Activated gamma-delta T cell treated with Interleukin-2 at 50 U/mL for 16 hours (primary cell): ENCODE measurements at regions not wholly inside any gene's neighbourhood (a gene's known extent, or its start where the extent isn't known, plus 50 kb on each side); places are given as distances from the start of the nearest gene placed in this dataset.

ENCODE experiments used
- DNase-seq: peaks from one replicate; pipeline ENCODE4 v3.0.0-alpha.2; 2020

GRCh38 chr9:20191228-20191840 lies 402.5 kb upstream of the SLC24A2 start:
- DNase-seq: no peak

- DNase-seq: no peak
These were observed 401.0 kb upstream of the SLC24A2 start for GRCh38 chr9:20189871-20190270.

- no peak for DNase-seq
These were observed 400.0 kb upstream of the SLC24A2 start for GRCh38 chr9:20188616-20189369.

- no peak for DNase-seq
These were observed 398.5 kb upstream of the SLC24A2 start for GRCh38 chr9:20187318-20187717.

GRCh38 chr9:20186823-20187222 lies 398.0 kb upstream of the SLC24A2 start:
- DNase-seq: no peak

- no peak for DNase-seq
These were observed 397.4 kb upstream of the SLC24A2 start for GRCh38 chr9:20186231-20186630.

GRCh38 chr9:20184541-20184940 lies 395.7 kb upstream of the SLC24A2 start:
- no peak for DNase-seq

GRCh38 chr9:20178679-20179078 lies 389.8 kb upstream of the SLC24A2 start:
- no peak for DNase-seq

- no peak for DNase-seq
These were observed 389.4 kb upstream of the SLC24A2 start for GRCh38 chr9:20178197-20178596.

GRCh38 chr9:20170122-20170521 lies 381.3 kb upstream of the SLC24A2 start:
- no peak for DNase-seq

- no peak for DNase-seq
These were observed 363.4 kb upstream of the SLC24A2 start for GRCh38 chr9:20152151-20152725.

- no peak for DNase-seq
These were observed 359.6 kb upstream of the SLC24A2 start for GRCh38 chr9:20148416-20148815.

- no peak for DNase-seq
These were observed 355.4 kb upstream of the SLC24A2 start for GRCh38 chr9:20144197-20144596.

- no peak for DNase-seq
These were observed 351.0 kb upstream of the SLC24A2 start for GRCh38 chr9:20139763-20140290.

GRCh38 chr9:20138841-20139240 lies 350.0 kb upstream of the SLC24A2 start:
- no peak for DNase-seq

GRCh38 chr9:20138116-20138515 lies 349.3 kb upstream of the SLC24A2 start:
- DNase-seq: no peak

- DNase-seq: no peak
These were observed 348.6 kb upstream of the SLC24A2 start for GRCh38 chr9:20137425-20137824.

GRCh38 chr9:20135119-20135697 lies 346.4 kb upstream of the SLC24A2 start:
- DNase-seq: no peak

GRCh38 chr9:20125727-20126126 lies 336.9 kb upstream of the SLC24A2 start:
- no peak for DNase-seq

GRCh38 chr9:20119566-20119965 lies 330.7 kb upstream of the SLC24A2 start:
- DNase-seq: no peak

- DNase-seq: no peak
These were observed 329.1 kb upstream of the SLC24A2 start for GRCh38 chr9:20117986-20118385.

- no peak for DNase-seq
These were observed 328.6 kb upstream of the SLC24A2 start for GRCh38 chr9:20117482-20117881.

- DNase-seq: no peak
These were observed 326.1 kb upstream of the SLC24A2 start for GRCh38 chr9:20114974-20115373.
